Testis (tissue), 2 donors: ENCODE measurements at regions not wholly inside any gene's neighbourhood (a gene's known extent, or its start where the extent isn't known, plus 50 kb on each side); places are given as distances from the start of the nearest gene placed in this dataset.

Experiments
- DNase-seq: peaks from one replicate; pipeline ENCODE4 v3.0.0-alpha.2; 2019
- H3K27ac ChIP-seq, 2 donors: fragments of 200-600 bp; sonication (generic); one replicate each; pipeline ENCODE4 v1.5.1; 2019
- H3K27me3 ChIP-seq: fragments of 200-600 bp; sonication (generic); one replicate; pipeline ENCODE4 v1.5.1; 2019
- H3K36me3 ChIP-seq: fragments of 200-600 bp; sonication (generic); one replicate; pipeline ENCODE4 v1.5.1; 2017; ENCODE audit warnings: low read depth; ENCODE audit errors: missing control alignments
- H3K4me1 ChIP-seq: fragments of 200-600 bp; sonication (generic); one replicate; pipeline ENCODE4 v1.5.1; 2019
- H3K4me3 ChIP-seq, 2 donors: fragments of 200-600 bp; sonication (generic); one replicate each; pipeline ENCODE4 v1.5.1; 2017 to 2019
- H3K9me3 ChIP-seq: fragments of 200-600 bp; sonication (generic); one replicate; pipeline ENCODE4 v1.5.1; 2017
- CTCF ChIP-seq, 3 experiments: fragments of 450-650 bp in 2 of 3; fragments of 200-600 bp in 1 of 3; sonication (generic) in 1 of 3; IDR thresholded peaks; one replicate each; pipeline ENCODE4 v1.5.1; 2016 to 2019; ENCODE audit warnings: antibody characterized with exemption in 3 of 3, mild to moderate bottlenecking in 2 of 3, moderate library complexity in 1 of 3
- POLR2A ChIP-seq: fragments of 450-650 bp; IDR thresholded peaks from one replicate; pipeline ENCODE4 v1.6.1; 2017; ENCODE audit warnings: antibody characterized with exemption, mild to moderate bottlenecking, moderate library complexity
- WGBS, 2 donors: methylation state at CpG; one replicate each; pipeline ENCODE4 v1.1.5; 2018; 5-methylcytosine and 5-hydroxymethylcytosine counted together
- intact Hi-C: fragments of 100-400 bp; cut with DNase I; formaldehyde crosslinking; loops from one replicate; pipeline ENCODE4 v1.15.1; 2023; ENCODE audit warnings: low total_unique reads

- TF ChIP-seq CTCF (IDR thresholded peaks at IDR 0.05) (no peak), POLR2A (no peak)
- H3K27me3 ChIP-seq = no peaks in the 10 kb centered on the region
- no peaks in the 10 kb centered on the region for H3K9me3 ChIP-seq
- no peaks in the 10 kb centered on the region for H3K36me3 ChIP-seq
- no peaks in the 10 kb centered on the region for H3K4me1 ChIP-seq
- no peak overlapping the region for H3K27ac ChIP-seq
- intact Hi-C loops = no loop called here
- no peak overlapping the region for H3K4me3 ChIP-seq
- no peak for DNase-seq
- WGBS, 2 donors = 66 to 81% methylated on average over 3 of the region's 3 CpGs
These were observed 228.3 kb upstream of the BRINP1 start for GRCh38 chr9:119597499-119597898.

GRCh38 chr9:119596703-119597102 is 227.5 kb upstream of the BRINP1 start:
- DNase-seq = no peak
- intact Hi-C loops = no loop called here
- Histone ChIP-seq H3K36me3 (no peaks in the 10 kb centered on the region), H3K4me3 (no peak overlapping the region), H3K27me3 (no peaks in the 10 kb centered on the region), H3K27ac (no peak overlapping the region), H3K4me1 (no peaks in the 10 kb centered on the region), H3K9me3 (no peaks in the 10 kb centered on the region)
- TF ChIP-seq CTCF (IDR thresholded peaks at IDR 0.05) (no peak), POLR2A (no peak)
- WGBS, 2 donors = 87 to 88% methylated on average over 4 of the region's 4 CpGs

GRCh38 chr9:119588874-119589744 is 219.9 kb upstream of the BRINP1 start:
- H3K4me1 ChIP-seq = no peaks in the 10 kb centered on the region
- H3K9me3 ChIP-seq = no peaks in the 10 kb centered on the region
- H3K27me3 ChIP-seq = no peaks in the 10 kb centered on the region
- no peak for DNase-seq
- intact Hi-C loops = no loop called here
- H3K27ac ChIP-seq = no peak overlapping the region
- no peak for TF ChIP-seq CTCF (IDR thresholded peaks at IDR 0.05)
- TF ChIP-seq POLR2A = no peak
- no peaks in the 10 kb centered on the region for H3K36me3 ChIP-seq
- H3K4me3 ChIP-seq = no peak overlapping the region
- 58 to 65% methylated on average over 11 to 12 of the region's 12 CpGs for WGBS, 2 donors

GRCh38 chr9:119577881-119578280 is 208.6 kb upstream of the BRINP1 start:
- H3K9me3 ChIP-seq = no peaks in the 10 kb centered on the region
- no peaks in the 10 kb centered on the region for H3K36me3 ChIP-seq
- no peaks in the 10 kb centered on the region for H3K27me3 ChIP-seq
- intact Hi-C loops = no loop called here
- H3K27ac ChIP-seq = no peak overlapping the region
- no peak overlapping the region for H3K4me3 ChIP-seq
- H3K4me1 ChIP-seq = peaks cover 9% of the 10 kb centered on the region
- DNase-seq = no peak
- WGBS, 2 donors = 68 to 84% methylated on average over 1 of the region's 1 CpG
- no peak for TF ChIP-seq CTCF (IDR thresholded peaks at IDR 0.05)
- no peak for TF ChIP-seq POLR2A

- H3K4me3 ChIP-seq = no peak overlapping the region
- TF ChIP-seq CTCF (IDR thresholded peaks at IDR 0.05) (no peak), POLR2A (no peak)
- H3K4me1 ChIP-seq = peaks cover 16% of the 10 kb centered on the region
- DNase-seq = no peak
- no peaks in the 10 kb centered on the region for H3K9me3 ChIP-seq
- no peaks in the 10 kb centered on the region for H3K27me3 ChIP-seq
- intact Hi-C loops = loop anchor here (5.0 kb wide), 1 partner anchor 412 kb away; no protein-coding TSS in a partner anchor
- 42% methylated on average over 5 of the region's 5 CpGs for WGBS, 2 donors
- no peaks in the 10 kb centered on the region for H3K36me3 ChIP-seq
- no peak overlapping the region for H3K27ac ChIP-seq
These were observed 190.8 kb upstream of the BRINP1 start for GRCh38 chr9:119559986-119560385.
